Activated naive CD4-positive, alpha-beta T cell treated with anti-CD3 and anti-CD28 coated beads, Interleukin-2, amount 50 U/mL, for 72 hours (primary cell): ENCODE measurements at regions not wholly inside any gene's neighbourhood (a gene's known extent, or its start where the extent isn't known, plus 50 kb on each side); places are given as distances from the start of the nearest gene placed in this dataset.
A peak's percentile ranks its signal among the peaks of the same experiment; 100 is the strongest.

Experiments used
- ATAC-seq, 2 donors: fragments of 150-1000 bp; cut with Tn5 transposase; 2 replicates each; pipeline ENCODE4 v1.10.0; 2021; ENCODE audit warnings: mild to moderate bottlenecking in 2 of 2, moderate library complexity in 2 of 2
- DNase-seq, 2 donors: peaks; one replicate each; pipeline ENCODE4 v3.0.0; 2021 to 2022; ENCODE audit warnings: low spot score in 2 of 2
- H3K27ac Mint-ChIP-seq, 2 donors: one replicate each; pipeline ENCODE4 v1.8.0; 2022; ENCODE audit warnings: mild to moderate bottlenecking in 2 of 2, mixed read lengths in 2 of 2
- H3K36me3 Mint-ChIP-seq, 2 donors: one replicate each; pipeline ENCODE4 v1.8.0; 2022; ENCODE audit warnings: mixed read lengths in 2 of 2
- H3K9me3 Mint-ChIP-seq, 2 donors: one replicate each; pipeline ENCODE4 v1.8.0; 2022; ENCODE audit warnings: mixed read lengths in 2 of 2

DNA sequence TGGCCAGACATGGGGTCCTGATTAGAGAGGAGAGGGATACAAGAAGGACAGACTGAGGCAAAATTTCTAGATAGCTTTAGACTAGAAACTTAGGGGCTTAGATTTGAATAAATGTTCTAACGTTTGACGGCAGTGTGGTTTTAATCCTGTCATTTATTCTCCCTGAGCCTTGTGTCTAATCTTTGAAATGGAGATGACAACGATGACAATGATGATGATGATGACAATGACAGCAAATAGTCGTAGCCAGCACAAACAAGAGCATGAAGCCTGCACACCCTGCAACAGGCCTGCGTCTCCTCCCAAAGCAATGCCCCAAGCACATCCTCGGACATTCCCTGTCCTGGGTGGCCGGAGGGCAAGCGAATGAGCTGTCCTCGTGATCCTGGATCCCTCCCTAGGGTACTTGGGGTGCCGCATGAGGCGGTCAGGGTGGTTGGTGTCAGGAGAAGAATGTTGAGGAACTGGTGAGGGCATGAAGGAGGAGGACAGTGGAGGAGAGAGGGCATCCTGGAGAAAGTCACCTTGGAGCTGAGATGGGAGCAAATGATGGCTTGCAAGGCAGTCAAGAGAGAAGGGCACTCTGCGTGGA, 502.1 kb upstream of the B3GAT1 start:
- no peak overlapping the region for H3K27ac Mint-ChIP-seq
- DNase-seq (no peak), ATAC-seq (no peak)
- H3K9me3 Mint-ChIP-seq: no peaks in the 10 kb centered on the region
- H3K36me3 Mint-ChIP-seq: no peaks in the 10 kb centered on the region

DNA sequence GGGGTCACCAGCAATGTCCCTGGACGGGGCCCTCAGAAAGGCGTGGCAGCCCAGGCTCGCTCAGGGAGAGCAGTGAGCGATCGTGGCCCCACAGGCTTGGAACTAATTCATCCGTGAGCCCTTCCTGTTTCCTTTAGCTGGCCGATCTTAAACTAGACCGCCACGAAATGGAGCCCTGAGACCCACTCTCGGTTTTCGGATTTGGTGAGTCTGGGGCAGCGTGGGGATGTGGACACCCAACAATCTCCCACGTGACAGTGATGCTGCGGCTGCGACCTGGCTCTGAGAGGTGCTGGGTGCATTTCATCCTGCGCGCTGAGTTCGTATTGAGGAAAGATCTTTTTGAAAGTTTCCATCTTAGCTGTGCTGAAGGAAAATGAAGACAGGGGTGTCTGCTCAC, 501.3 kb upstream of the B3GAT1 start:
- H3K36me3 Mint-ChIP-seq: no peaks in the 10 kb centered on the region
- DNase-seq (no peak), ATAC-seq (no peak)
- no peaks in the 10 kb centered on the region for H3K9me3 Mint-ChIP-seq
- no peak overlapping the region for H3K27ac Mint-ChIP-seq

DNA sequence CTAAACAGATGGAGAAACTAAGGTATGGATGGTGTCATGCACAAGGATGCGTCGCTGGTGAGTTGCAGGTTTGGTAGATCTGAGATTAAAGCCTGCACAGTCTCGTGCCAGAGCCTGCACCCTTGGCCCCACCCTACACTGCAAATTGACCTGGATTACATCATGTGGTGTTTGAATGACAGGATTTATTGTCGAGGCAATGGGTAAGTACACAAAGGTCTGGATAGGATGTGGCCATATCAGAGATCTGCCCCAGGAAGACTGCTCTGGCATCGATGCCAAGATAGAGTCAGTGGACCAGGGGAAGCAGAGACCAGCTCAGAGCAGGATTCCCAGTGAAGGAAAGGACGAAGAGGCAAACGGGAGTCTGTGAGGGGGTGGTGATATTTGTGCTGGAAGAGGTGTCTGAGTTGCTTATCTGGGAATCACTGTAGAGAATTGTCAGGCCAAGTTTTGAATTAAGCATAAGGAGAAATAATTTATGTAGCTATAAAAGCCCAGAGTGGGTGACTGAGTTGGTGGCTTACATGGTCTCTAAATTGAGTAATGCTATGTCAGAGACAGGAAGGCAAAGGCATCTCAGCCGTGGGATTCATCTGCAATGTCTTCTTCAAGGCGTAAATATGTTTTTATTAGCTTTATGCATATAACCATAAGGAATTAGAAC, 499.6 kb upstream of the B3GAT1 start:
- Mint-ChIP-seq H3K9me3 (no peaks in the 10 kb centered on the region), H3K36me3 (no peaks in the 10 kb centered on the region), H3K27ac (no peak overlapping the region)
- ATAC-seq (no peak), DNase-seq (no peak)

DNA sequence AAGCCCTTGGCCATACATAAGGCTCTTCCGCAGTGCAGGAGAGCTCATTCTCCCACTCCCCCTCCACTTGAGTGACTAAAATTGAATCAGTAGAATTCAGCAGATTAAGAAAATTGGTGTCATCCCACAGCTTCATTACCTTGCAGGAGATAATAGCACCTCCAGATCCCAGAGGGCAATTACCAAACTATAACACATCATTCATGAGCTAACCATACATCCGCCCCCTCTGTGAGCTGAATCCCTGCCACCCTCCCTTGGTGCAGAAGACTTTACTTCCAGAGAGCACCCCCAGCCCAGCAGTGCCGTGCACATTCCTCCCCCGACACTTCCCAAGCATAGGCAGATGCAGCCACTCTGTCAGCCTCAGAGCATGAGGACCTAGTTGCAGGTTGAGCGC, 496.5 kb upstream of the B3GAT1 start:
- DNase-seq (no peak), ATAC-seq (no peak)
- H3K27ac Mint-ChIP-seq: no peak overlapping the region
- no peaks in the 10 kb centered on the region for H3K36me3 Mint-ChIP-seq
- no peaks in the 10 kb centered on the region for H3K9me3 Mint-ChIP-seq

DNA sequence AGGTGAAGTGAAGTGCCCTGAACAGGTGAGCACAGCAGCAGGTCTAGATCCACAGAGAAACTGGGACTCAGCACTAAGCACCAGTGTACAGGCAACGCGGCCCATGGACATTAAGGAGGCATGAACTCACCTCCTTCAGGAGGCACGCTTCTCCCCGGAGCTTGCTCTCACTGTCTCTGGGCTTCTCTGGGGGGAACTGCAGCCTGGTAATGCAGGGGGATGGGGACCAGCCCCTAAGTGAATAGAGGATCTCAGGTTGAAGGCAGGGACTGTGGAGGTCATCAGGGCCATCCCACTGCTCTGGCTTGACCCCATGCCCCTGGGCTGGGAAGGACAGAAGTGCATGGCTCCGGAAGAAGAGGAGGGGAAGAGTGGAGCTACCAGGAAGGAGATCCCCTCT, 495.6 kb upstream of the B3GAT1 start:
- Mint-ChIP-seq H3K36me3 (no peaks in the 10 kb centered on the region), H3K27ac (peak overlapping the region in 1 of 2 donors; percentile 75), H3K9me3 (no peaks in the 10 kb centered on the region)
- ATAC-seq: no peak
- no peak for DNase-seq

DNA sequence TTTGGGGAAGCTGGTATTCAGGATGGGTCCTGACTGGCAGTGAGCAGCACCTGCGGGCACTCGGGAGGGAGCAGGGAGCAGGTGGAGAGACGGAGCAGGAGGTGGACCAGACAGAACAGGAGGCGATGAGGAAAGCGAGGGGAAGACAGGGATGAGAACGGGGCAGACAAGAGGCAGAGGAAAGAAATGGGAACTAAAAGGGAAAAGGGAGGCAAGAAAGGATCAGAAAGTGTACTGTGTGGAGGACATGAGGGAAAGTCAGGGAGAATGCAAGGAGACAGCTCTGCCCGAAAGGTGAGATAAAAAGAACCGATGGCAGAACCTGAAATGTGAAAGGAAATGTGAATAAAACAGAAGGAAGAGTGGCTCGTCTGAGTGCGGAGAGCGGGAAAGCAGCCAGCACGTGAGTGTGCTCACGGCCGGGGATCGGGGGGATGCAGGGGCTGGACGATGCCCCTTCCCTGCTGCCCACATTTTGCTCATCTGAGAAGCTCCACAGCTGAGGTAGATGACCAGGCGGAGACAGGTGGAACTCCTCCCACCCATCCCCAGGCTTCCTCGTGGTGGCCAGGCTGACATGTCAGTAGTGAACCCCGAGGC, 494.4 kb upstream of the B3GAT1 start:
- no peak overlapping the region for H3K27ac Mint-ChIP-seq
- ATAC-seq (no peak), DNase-seq (no peak)
- H3K36me3 Mint-ChIP-seq: no peaks in the 10 kb centered on the region
- H3K9me3 Mint-ChIP-seq: no peaks in the 10 kb centered on the region

DNA sequence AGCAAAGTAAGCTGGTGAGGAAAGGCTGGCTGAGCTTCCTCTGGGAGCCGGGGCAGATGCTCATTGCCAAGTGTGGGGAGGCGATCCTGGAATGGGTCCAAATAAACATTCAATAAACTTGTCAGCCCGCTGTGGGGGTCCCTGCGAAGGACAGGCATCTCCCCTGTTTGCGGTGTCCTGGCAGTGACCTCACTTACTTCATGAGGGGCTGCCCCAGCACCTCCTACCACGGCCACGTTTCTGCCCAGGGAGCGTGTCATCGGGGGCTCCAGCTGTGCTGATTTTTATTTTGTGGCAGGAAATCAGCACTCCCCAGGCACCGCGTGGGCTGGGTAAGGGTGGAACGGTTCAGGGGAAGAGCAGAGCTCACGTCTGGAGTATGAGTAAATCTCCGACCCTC, 493.9 kb upstream of the B3GAT1 start:
- Mint-ChIP-seq H3K27ac (no peak overlapping the region), H3K36me3 (no peaks in the 10 kb centered on the region), H3K9me3 (no peaks in the 10 kb centered on the region)
- DNase-seq (no peak), ATAC-seq (no peak)

DNA sequence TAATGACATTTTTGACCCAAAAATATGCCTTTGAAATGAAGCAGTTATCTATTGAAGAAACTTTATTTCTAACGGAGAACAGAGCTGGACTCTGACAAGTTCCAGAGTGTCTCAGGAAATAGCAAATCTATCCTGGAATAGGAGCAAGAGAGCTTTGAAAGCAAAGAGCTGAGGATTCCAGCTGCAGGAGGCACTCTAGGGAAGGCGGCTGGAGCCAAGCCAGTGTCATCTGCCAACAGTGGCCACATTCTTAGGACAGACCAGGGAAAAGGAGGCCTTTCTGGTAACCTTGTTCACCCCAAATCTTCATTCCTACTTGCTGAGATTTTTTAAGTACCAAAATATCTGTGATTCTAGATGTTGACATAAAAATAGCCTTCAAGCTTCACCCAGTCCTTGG, 493.5 kb upstream of the B3GAT1 start:
- Mint-ChIP-seq H3K9me3 (no peaks in the 10 kb centered on the region), H3K27ac (no peak overlapping the region), H3K36me3 (no peaks in the 10 kb centered on the region)
- DNase-seq (no peak), ATAC-seq (no peak)

DNA sequence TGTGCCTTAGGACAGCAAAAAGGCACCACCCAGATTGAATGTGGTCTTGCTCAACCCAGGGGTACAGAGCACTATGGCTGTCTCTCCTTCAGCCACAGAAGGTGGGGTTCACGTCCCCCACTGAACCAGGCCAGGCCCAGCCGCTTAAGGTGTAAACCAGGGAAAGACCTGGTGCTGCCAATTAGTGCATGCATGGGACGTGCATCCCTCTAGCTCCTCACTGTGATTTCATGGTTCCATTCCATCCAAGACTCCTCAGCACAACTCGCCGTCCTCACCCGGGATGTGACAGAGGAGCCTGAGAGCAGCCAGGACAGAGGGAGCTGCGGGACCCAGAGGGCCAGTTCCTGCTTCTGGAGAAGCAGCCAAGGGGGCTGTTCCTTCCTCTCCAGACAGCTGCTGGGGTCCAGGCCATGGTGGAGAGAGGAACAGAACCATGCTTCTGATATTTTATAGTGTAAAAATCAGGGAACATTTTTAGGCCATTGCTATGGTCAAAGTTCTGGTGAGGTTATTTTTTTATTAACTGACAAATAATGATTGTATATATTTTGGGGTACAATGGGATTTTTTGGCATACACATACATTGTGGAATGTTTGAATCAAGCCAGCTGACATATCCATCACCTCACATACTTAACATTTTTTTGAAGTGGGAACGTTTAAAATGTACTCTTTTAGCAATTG, 492.2 kb upstream of the B3GAT1 start:
- Mint-ChIP-seq H3K9me3 (no peaks in the 10 kb centered on the region), H3K27ac (no peak overlapping the region), H3K36me3 (no peaks in the 10 kb centered on the region)
- ATAC-seq (no peak), DNase-seq (no peak)

DNA sequence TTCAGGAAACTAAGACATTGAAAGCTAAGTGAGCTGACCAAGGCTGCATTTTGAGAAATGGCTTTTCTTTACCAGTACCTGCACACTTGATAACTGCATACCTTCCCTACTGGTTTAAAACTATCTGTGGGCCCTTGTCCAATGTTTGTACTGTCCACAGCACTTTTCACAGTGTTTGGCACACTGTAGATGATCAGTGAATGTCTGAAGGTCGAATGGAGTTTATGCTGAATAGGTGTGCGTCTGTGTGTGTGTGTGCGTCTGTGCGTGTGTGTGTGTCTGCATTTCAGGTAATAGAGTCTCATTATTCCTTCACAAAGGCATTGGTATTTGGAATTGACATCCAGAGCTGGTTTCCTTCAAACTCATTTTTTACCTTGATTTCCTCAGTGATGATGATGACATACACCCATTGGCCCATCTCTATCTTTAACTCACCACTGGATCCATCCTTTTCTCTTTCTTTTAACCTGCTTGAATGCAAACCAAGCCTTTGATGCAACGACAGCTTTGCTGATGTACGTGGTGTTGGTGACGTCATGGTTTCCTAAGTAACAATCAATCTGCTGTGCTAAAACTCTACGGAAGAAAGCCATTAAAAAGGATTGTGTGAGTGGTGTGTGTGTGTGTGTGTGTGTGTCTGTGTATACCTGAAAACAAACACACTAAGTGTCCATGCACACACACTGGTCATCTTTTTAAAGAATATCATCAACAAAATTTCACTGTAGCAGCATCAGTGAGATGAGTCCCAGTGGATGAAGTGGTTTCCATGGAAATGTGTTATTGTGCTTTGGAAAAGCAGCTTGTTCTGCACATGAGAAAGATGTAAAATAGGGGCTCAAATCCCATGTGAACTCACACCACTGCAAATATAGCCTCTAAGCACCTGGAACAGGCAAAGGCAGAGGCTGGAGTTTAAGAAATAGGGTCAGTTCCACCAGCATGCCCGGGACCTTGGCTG, 490.2 kb upstream of the B3GAT1 start:
- Mint-ChIP-seq H3K27ac (no peak overlapping the region), H3K36me3 (no peaks in the 10 kb centered on the region), H3K9me3 (no peaks in the 10 kb centered on the region)
- DNase-seq (no peak), ATAC-seq (no peak)

DNA sequence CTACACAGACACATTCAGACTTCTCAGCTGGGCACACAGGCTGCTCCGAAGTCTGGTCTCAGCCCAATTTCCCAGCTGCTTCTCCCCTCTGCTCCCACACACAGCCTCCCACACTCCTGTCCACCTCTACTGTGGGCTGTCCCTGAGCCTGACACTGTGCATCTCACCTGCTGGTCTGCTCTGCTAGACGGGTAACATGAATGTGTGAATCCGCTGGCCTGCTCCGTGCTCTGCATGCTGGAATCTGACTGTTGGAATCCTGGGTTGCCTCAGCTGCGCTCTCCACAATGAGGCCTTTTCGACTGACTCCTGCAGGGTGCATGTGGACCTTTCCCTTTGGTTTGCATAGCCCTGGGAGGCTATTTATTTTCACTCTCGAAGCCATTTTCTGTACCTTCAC, 489.5 kb upstream of the B3GAT1 start:
- no peaks in the 10 kb centered on the region for H3K36me3 Mint-ChIP-seq
- no peaks in the 10 kb centered on the region for H3K9me3 Mint-ChIP-seq
- DNase-seq: no peak
- ATAC-seq: no peak
- H3K27ac Mint-ChIP-seq: no peak overlapping the region

DNA sequence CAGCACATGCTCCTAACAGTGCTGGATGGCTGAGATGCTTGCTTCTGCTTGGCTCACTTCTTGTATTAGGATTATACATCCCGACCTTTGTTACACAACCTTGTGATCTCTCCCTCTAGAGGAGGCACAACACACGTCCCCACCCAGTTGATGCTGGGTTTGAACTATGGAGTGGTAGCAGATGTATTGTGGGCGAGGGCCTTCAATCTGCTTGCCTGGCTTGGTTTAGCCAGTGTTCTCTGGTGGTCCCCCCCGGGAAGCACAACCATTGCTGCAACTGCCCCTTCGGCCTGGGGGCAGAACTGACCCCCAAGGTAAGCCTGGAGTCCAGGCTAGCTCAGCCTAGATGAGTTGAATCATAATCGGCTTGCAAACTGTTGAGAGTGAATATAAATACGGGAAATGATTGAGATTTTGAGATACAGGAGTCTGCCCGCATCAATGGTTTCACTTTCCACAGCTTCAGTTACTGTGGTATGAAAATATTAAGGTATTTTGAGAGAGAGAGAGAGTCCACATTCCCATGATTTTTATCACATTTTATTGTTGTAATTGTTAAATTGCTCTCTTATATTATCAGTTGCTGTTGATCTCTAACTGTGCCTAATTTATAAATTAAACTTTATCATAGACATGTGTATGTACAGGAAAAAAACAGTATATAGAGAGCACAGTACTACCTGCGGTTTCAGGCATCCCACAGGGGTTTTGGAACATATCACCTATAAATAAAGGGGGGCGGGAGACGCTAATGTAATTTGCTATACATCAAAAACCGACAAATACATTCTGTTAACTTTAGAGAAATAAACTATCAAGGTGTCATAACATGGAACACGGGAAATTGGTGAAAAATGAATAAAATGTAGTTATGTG, 482.0 kb upstream of the B3GAT1 start:
- ATAC-seq: no peak
- Mint-ChIP-seq H3K27ac (no peak overlapping the region), H3K9me3 (peaks cover 0 to 3% of the 10 kb centered on the region in 2 donors), H3K36me3 (no peaks in the 10 kb centered on the region)
- DNase-seq: no peak

DNA sequence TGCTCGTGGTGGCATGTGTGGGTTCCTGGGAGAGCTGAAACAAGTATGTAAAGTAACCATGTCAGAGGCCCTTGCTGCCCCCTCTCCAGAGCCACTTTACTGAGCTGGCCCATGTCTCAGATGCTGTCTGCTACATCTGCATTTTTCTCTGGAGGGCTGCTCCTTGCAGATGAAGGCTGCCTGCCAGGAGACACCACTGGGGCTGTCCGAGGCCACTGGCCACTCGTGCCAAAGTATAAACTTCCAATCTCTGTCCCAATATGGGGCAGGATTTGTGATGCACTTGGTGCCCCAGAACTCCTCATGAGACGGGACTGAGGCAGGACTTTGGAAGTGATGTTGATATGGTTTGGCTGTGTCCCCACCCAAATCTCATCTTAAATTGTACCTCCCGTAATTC, 478.4 kb upstream of the B3GAT1 start:
- DNase-seq: no peak
- H3K27ac Mint-ChIP-seq: no peak overlapping the region

DNA sequence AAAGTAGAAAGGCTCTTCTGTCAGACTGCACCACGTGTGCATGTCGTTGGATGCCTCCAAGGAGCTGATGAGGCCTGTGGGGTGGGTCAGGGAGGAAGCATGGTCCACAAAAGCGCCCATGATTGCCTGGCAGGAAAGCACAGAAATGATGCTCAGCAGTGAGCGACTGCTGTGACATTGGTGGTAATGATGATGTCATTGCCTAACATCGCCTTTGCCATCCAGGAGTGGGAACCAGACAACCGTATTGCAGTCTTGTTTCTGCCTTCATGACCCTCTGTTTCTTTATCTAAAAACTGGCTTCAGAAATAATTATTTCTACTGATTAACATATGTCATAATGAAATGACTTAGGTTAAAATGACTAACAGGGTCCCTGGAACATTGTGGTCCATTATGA, 477.8 kb upstream of the B3GAT1 start:
- H3K36me3 Mint-ChIP-seq: no peaks in the 10 kb centered on the region
- ATAC-seq: no peak
- no peak overlapping the region for H3K27ac Mint-ChIP-seq
- H3K9me3 Mint-ChIP-seq: peaks cover 0 to 3% of the 10 kb centered on the region in 2 donors
- no peak for DNase-seq

More for the DNA sequence above, 478.4 kb upstream of the B3GAT1 start:
- ATAC-seq: no peak
- Mint-ChIP-seq H3K9me3 (peaks cover 0 to 3% of the 10 kb centered on the region in 2 donors), H3K36me3 (no peaks in the 10 kb centered on the region)

DNA sequence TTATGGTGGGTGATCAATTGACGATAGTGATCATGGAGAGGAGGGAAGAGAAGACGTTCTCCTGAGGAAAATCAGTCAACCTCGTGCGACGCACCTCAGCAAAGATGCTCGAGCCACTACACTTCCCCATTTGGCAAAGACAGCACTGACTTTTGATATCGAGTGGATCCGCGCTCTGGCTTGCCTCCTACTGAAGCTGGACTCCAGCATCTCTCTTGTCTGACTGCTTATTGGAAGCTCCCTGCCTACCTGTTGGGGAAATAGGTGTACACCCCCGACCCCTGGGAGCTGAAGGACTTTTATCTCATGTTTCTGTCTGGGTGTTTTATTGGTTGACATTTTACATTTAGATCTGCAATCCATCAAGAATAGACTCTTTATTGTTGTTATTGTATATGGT, 476.8 kb upstream of the B3GAT1 start:
- ATAC-seq (no peak), DNase-seq (no peak)
- Mint-ChIP-seq H3K27ac (no peak overlapping the region), H3K36me3 (no peaks in the 10 kb centered on the region), H3K9me3 (peaks cover 0 to 3% of the 10 kb centered on the region in 2 donors)

DNA sequence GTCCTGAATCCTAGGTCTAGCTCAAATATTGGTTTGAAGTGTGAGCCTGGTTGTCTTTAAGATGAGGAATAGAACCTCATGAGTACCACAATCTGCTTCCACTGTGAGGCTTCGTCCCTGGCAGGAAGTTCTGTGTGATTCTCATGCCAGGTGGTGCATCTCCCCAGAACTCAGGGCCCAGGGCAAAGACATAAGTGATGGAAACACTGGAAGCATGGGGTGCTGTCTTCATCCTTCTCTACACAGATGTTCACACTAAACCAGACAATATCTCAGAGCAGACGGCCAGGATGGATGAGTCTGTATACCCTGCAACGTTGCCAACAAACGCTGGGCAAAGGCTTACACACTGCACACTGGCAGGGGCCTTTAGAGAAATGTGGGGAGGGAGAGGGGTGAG, 475.9 kb upstream of the B3GAT1 start:
- no peaks in the 10 kb centered on the region for H3K36me3 Mint-ChIP-seq
- no peak overlapping the region for H3K27ac Mint-ChIP-seq
- peaks cover 0 to 3% of the 10 kb centered on the region in 2 donors for H3K9me3 Mint-ChIP-seq
- DNase-seq: no peak
- ATAC-seq: no peak
